NCI-H2196 (cell line): ENCODE measurements at regions not wholly inside any gene's neighbourhood (a gene's known extent, or its start where the extent isn't known, plus 50 kb on each side); places are given as distances from the start of the nearest gene placed in this dataset.

ENCODE experiments used
- DNase-seq: peaks from one replicate; lab custom pipeline; 2025; ENCODE audit not compliant: unreplicated experiment; lab: John Stamatoyannopoulos, UW

DNA sequence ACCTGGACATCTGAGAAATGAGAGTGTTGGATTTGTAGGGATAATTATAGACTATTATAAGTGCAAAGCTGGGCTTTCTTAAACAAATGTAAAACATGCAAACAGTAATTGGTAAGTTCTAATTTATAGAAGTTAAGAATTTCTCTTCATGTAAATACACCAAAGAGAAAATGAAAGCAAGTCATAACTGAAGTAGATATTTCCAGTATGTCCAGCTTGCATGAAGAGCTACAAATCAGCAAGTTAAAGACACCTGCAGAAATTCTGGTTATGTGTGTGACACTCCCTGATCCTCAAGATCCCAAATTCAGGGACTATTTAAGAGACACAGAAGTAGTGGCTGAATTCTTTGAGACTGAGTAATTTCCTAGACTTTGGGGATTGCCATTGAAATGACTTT is 308.9 kb downstream of the TLE4 start:
- no peak for DNase-seq

GRCh38 chr9:79877943-79878602 is 306.3 kb downstream of the TLE4 start:
- DNase-seq = no peak

GRCh38 chr9:79868567-79869189 is 296.9 kb downstream of the TLE4 start:
- no peak for DNase-seq

- DNase-seq = no peak
Observed at GRCh38 chr9:79862921-79863890, 291.4 kb downstream of the TLE4 start.

DNA sequence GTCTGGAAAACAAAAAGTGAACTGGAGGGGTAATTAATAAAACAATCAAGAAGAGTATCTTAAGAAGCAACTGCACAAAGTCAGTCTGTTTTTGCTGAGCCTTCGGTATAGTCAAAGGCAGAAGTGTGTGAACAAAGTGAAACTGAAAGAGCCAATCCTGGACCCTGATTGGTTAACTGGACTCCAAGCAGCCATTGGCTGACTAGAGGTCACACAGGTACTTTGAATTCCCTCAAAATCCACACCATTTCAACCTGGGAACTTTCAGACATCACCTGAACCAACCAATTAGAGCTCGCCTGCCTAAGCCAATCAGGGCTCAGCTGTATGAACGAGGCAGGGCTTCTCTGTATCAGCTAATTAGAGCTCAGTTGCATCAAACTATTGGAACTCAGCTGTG is 286.7 kb downstream of the TLE4 start:
- no peak for DNase-seq

- DNase-seq = no peak
Observed at GRCh38 chr9:79857188-79857587, 285.4 kb downstream of the TLE4 start.

DNA sequence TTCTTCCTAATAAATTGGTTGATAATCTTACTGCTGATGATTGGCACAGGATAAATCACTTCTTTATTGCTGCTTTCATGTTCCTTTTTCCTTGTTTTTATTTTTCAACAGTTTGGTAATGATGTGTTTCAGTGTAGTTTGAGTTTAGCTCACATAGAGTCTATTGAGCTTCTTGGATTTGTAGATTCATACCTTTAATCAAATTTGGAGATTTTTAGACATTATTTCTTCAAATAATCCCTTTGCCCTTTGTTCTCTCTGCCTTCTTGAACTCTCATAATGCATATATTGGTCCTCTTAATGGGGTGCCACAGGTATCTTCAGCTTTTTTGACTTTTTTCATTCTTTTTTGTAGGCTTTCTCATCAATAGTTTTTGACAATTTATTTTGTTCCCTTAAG is 275.3 kb downstream of the TLE4 start:
- no peak for DNase-seq

DNA sequence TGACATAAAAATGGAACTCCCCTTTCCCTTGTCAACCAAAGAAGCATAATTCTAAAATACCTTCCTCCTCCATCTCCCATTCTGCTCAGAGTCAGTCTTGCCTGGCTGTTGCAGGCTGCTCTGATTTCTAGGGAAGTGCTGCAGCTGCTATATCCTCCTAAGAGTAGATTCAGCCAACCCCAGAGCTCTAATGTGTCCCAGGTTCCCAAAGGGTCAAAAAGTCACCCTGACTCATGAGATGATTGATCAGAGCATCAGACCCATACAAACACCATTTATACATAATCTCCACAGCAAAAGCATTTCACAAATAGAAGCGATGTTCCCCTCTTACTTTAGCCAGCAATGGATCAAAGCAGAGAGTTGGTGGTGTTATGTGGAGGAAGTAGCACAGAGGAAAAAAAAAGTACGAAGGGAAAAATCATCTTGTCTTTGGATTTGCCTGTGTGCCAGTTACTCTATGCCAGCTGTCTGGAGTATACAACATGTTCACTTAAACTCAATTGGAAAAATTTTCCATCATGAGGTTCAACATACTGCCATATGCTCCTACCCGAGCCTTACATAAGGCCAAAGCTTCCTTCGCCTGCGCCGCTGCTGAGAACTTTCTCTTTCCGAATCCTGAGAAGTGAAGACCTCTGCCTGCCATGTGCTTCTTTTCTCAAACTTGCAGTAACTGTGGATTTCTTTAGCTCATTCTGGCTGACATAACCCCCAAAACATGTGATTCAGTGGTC is 258.0 kb downstream of the TLE4 start:
- DNase-seq = no peak

DNA sequence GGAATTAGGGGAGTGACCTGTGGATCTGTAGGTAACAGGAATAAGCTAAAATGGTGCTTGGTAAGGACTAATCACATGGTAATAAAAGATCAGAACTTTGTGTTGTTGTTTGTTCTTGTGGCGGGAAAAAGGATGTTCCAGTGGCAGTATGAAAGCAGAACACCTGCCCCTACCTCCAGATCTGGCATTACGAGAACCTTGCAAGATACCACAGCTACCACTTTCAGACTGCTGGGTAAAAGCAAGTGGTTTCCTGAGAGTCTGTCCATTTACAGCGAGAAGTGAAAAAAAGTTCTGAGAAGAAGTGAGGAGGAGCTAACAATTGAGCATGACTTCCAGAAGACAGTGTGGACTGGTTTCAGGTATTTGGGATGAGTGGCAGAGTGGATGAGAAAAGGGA is 252.5 kb downstream of the TLE4 start:
- DNase-seq = no peak

DNA sequence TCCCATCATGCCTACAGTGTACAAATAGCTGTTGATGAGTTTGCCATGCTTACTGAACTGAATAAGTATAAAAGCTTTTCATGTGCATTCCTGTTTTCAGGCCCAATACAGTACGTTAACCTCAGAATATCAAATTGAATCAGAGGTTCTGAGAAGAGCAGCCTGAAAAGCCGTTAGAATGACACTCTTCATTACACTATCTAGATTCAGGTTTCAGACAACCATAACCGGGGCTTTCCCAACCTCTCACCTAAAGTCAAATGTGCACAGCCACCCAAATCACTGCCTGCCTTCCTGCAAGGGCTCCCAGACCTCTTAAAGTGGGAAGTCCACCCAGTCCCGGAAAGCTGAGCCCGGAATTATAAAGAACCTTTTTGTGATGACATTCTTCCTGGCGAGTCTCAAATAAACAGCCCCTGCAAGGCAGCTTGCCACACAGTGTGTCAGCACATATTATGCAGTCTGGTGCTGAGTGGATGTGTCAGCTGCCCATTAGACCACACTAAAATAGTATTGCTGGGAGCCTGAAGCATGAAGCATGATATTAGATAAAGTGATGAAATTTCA is 245.8 kb downstream of the TLE4 start:
- DNase-seq = no peak

DNA sequence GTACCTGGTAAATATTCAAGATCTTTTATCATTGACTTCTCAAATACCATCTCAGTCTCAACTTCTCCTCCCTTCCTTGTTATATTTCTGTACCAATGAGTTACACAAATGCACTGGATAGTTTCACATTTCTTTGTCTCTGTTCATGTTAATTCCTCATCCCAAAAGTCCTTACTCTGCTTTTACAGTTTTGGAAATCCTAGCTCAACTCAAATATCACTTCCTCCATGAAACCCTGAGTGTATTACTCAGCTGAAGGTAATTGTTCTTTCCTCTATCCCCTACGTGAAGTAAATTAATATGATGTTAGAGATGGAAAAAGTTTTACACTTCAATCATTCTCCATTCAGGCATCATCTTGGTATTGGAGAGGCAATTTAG is 241.5 kb downstream of the TLE4 start:
- no peak for DNase-seq

DNA sequence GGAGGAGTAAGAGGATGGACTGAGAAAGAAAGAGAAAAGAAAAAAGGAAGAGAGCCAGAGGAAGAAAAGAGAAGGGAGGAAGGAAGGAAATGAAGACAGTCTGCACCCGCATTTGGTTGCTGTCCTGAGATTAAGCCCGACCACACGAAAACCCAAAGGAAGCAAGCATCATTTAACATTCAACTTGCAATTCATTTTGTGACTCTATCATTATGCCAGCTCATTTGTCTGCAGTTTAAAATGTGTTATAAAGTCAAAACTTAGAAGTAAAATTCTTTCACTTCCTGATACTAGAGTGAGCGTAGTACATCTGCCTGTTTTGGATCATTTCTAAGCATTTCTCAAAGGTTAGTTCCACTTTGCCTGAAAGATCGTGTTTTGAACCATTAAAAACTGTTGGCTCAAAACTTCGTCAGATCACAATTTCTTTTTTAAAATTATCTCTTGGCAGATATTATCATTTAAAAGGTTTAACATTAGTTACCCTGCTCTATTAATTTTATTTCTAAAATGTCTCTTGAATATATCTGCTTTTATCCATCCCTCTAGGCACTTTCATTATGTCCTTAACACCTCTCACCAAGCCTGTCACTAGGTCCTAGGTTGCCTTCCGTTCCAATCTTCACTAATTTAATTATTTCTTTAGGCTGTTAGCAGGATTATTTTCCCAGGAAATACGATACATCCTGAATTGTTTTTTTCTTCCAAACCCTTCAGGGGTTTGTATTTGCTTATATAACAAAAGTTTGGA is 240.9 kb downstream of the TLE4 start:
- no peak for DNase-seq

GRCh38 chr9:79812099-79812498 is 240.3 kb downstream of the TLE4 start:
- DNase-seq = no peak

- no peak for DNase-seq
Observed at GRCh38 chr9:79809931-79810330, 238.2 kb downstream of the TLE4 start.

GRCh38 chr9:79809316-79809876 is 237.6 kb downstream of the TLE4 start:
- no peak for DNase-seq

DNA sequence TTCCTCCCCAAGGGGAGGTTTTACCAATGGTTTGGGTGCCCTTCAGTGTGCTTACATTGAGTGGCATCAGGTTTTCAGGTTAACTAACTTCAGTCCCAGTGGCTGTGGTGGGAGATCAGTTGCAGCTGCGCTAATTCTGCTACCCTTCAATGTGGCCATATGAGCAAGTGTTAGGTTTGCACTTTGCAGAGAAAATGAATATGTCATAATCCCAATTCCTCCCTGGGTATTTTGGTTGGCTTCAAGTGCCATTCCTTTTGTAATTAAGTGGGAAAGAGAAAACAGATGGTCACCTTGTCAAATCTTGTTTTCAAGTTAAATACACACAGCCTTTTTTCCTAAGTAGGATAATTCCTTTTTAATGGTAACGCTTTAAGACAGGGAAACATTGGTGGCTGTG is 236.2 kb downstream of the TLE4 start:
- DNase-seq = no peak

DNA sequence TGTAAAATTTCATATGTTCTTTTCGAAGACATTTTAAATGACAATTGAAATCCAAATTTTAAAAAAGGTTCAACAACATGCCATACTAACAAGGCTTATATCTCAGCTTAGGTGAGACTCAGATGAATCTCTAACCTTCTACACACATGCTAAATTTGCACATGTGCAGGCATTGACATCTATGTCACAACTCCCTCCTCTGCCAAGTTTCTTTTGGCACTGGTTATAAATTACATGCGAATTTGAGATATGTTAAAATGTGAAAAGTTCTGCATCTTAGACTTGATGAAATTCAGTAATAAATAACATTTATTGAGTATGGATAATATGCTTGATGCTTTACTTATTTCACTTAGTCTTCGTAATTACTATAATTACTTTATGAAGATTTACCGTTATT is 234.3 kb downstream of the TLE4 start:
- no peak for DNase-seq

DNA sequence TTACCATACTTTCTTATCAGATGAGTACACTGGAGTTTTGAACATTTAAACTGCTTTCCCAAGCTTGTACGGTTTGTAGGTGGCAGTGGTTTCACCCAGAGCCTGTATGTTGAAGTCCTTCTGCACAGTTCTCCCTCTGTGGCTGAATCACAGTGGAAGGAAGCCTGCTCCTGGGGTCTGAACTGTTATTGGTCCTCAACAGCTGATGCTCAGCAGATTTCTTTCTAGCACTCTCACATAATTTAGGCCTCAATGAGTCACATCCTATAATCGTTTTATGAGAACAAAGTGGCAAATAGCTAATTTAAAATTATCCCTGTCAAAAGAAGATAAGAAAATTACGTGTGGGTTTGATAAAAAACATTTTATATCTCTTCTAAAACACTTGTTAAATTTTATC is 229.7 kb downstream of the TLE4 start:
- no peak for DNase-seq

GRCh38 chr9:79800578-79800977 is 228.8 kb downstream of the TLE4 start:
- no peak for DNase-seq
